ENCODE measurements at regions not wholly inside any gene's neighbourhood (a gene's known extent, or its start where the extent isn't known, plus 50 kb on each side); places are given as distances from the start of the nearest gene placed in this dataset.
A peak's percentile ranks its signal among the peaks of the same experiment; 100 is the strongest.
"Not testable (repeated sequence)": the region's sequence is repeated elsewhere in the genome, so short reads cannot be mapped to it uniquely, and the experiment has no call there.

DNA sequence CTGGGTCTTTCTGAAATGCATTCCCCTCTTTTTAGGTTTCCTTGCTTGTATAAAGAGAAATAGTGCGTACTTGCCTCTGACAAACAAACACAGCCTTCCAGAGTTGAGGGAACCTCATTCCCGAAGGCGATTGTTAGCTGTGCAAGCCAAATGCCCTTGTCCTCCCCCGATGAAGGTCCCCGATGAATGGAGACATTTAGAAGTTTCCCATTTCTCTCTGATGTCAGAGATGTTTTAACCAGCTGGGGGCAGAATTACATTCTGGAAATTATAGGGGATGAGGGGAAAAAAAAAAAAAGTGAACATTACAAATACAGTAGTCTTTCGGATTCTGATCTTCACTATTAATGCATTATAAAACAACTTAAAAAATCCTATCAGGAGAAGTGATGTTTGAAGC is 366.8 kb downstream of the VRK1 start:
- FAIRE-seq (no peak), DNase-seq (peak in 2 of 5 donors; percentile 12 to 25)

DNA sequence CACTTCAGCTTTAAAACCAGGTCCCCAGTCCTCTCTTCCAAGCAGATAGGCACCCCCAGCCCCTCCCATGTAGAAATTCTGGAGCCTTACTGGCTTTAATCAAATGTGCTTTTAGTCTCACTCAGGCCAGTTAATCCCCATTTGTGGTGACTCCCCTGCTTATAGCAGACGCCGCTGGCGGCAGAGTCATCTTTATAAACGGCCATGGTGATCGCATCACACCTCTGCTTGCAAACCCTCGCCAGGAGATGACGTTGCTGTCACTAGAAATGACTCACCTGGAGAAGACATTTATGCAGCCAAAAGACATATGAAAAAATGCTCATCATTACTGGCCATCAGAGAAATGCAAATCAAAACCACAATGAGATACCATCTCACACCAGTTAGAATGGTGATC is 369.3 kb downstream of the VRK1 start:
- Histone ChIP-seq H3K36me3 (ENCODE audit: control insufficient read depth in 2 of 3, insufficient read depth in 3 of 3, low read length in 3 of 3) (no peaks in the 10 kb centered on the region), H3K4me1 (ENCODE audit: control insufficient read depth in 2 of 3, insufficient read depth in 2 of 3, low read depth in 1 of 3, low read length in 3 of 3) (no peaks in the 10 kb centered on the region), H3K27me3 (ENCODE audit: control insufficient read depth, insufficient read depth, low read length) (no peaks in the 10 kb centered on the region), H3K9me3 (ENCODE audit: control insufficient read depth in 2 of 3, insufficient read depth in 1 of 3, low read length in 3 of 3) (no peaks in the 10 kb centered on the region), H3K4me3 (ENCODE audit: low read length in 3 of 3) (no peak overlapping the region), H3K9ac (ENCODE audit: low read length in 3 of 3) (no peak overlapping the region), H3K27ac (ENCODE audit: low read depth in 2 of 2, low read length in 2 of 2) (no peak overlapping the region)
- TF ChIP-seq, protein P1, sequence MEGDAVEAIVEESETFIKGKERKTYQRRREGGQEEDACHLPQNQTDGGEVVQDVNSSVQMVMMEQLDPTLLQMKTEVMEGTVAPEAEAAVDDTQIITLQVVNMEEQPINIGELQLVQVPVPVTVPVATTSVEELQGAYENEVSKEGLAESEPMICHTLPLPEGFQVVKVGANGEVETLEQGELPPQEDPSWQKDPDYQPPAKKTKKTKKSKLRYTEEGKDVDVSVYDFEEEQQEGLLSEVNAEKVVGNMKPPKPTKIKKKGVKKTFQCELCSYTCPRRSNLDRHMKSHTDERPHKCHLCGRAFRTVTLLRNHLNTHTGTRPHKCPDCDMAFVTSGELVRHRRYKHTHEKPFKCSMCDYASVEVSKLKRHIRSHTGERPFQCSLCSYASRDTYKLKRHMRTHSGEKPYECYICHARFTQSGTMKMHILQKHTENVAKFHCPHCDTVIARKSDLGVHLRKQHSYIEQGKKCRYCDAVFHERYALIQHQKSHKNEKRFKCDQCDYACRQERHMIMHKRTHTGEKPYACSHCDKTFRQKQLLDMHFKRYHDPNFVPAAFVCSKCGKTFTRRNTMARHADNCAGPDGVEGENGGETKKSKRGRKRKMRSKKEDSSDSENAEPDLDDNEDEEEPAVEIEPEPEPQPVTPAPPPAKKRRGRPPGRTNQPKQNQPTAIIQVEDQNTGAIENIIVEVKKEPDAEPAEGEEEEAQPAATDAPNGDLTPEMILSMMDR (IDR thresholded peaks at IDR 0.05; ENCODE audit: borderline replicate concordance, extremely low read depth, insufficient read depth) = no peak
- DNase-seq (no peak), FAIRE-seq (no peak)
- intact Hi-C loops (cut with DNase I) = no loop called here

More for the DNA sequence above, 366.8 kb downstream of the VRK1 start:
- H3K27me3 ChIP-seq (ENCODE audit: control insufficient read depth, insufficient read depth, low read length) = no peaks in the 10 kb centered on the region
- TF ChIP-seq, protein P1 (IDR thresholded peaks at IDR 0.05; ENCODE audit: borderline replicate concordance, extremely low read depth, insufficient read depth) = no peak
- H3K27ac ChIP-seq (ENCODE audit: low read depth in 2 of 2, low read length in 2 of 2) = no peak overlapping the region
- no peaks in the 10 kb centered on the region for H3K4me1 ChIP-seq (ENCODE audit: control insufficient read depth in 2 of 3, insufficient read depth in 2 of 3, low read depth in 1 of 3, low read length in 3 of 3)
- no peaks in the 10 kb centered on the region for H3K36me3 ChIP-seq (ENCODE audit: control insufficient read depth in 2 of 3, insufficient read depth in 3 of 3, low read length in 3 of 3)
- H3K4me3 ChIP-seq (ENCODE audit: low read length in 3 of 3) = no peak overlapping the region
- H3K9me3 ChIP-seq (ENCODE audit: control insufficient read depth in 2 of 3, insufficient read depth in 1 of 3, low read length in 3 of 3) = no peaks in the 10 kb centered on the region
- intact Hi-C loops (cut with DNase I) = no loop called here
- no peak overlapping the region for H3K9ac ChIP-seq (ENCODE audit: low read length in 3 of 3)

DNA sequence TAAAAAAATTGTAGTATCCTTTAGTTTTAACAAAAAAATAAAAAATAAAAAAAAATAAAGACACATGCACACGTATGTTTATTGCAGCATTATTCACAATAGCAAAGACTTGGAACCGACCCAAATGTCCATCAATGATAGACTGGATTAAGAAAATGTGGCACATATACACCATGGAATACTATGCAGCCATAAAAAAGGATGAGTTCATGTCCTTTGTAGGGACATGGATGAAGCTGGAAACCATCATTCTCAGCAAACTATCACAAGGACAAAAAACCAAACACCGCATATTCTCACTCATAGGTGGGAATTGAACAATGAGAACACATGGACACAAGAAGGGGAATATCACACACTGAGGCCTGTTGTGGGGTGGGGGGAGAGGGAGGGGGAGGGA is 370.4 kb downstream of the VRK1 start:
- H3K9ac ChIP-seq (ENCODE audit: low read length in 3 of 3); H3K27ac ChIP-seq (ENCODE audit: low read depth in 2 of 2, low read length in 2 of 2); H3K9me3 ChIP-seq (ENCODE audit: control insufficient read depth in 2 of 3, insufficient read depth in 1 of 3, low read length in 3 of 3); DNase-seq; H3K4me1 ChIP-seq (ENCODE audit: control insufficient read depth in 2 of 3, insufficient read depth in 2 of 3, low read depth in 1 of 3, low read length in 3 of 3); H3K36me3 ChIP-seq (ENCODE audit: control insufficient read depth in 2 of 3, insufficient read depth in 3 of 3, low read length in 3 of 3); H3K4me3 ChIP-seq (ENCODE audit: low read length in 3 of 3); FAIRE-seq; H3K27me3 ChIP-seq (ENCODE audit: control insufficient read depth, insufficient read depth, low read length); intact Hi-C loops (cut with DNase I): not testable (repeated sequence)

DNA sequence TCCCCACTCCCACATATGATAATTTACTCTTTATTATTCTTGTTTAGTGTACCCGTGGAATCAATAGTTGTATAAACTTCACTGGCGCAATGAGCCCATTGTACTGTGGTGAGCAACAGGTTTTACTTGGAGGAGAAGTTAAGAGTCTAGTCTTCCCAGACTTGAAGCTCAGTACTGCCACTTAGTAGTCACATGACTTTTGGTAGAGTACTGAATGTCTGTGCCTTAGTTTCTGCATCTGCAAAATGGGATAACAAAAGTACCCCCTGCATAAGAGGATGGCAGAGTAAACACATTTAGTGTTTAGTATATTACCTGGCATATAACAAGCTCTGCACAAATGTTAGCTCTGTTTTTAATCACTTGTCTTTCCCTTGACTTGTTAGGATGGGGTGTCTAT is 375.5 kb downstream of the VRK1 start:
- no peak overlapping the region for H3K27ac ChIP-seq (ENCODE audit: low read depth in 2 of 2, low read length in 2 of 2)
- FAIRE-seq (no peak), DNase-seq (no peak)
- no peak overlapping the region for H3K9ac ChIP-seq (ENCODE audit: low read length in 3 of 3)
- H3K4me3 ChIP-seq (ENCODE audit: low read length in 3 of 3) = no peak overlapping the region
- TF ChIP-seq, protein P1 (IDR thresholded peaks at IDR 0.05; ENCODE audit: borderline replicate concordance, extremely low read depth, insufficient read depth) = no peak
- intact Hi-C loops (cut with DNase I) = no loop called here
- H3K27me3 ChIP-seq (ENCODE audit: control insufficient read depth, insufficient read depth, low read length) = no peaks in the 10 kb centered on the region
- no peaks in the 10 kb centered on the region for H3K4me1 ChIP-seq (ENCODE audit: control insufficient read depth in 2 of 3, insufficient read depth in 2 of 3, low read depth in 1 of 3, low read length in 3 of 3)
- H3K36me3 ChIP-seq (ENCODE audit: control insufficient read depth in 2 of 3, insufficient read depth in 3 of 3, low read length in 3 of 3) = no peaks in the 10 kb centered on the region
- H3K9me3 ChIP-seq (ENCODE audit: control insufficient read depth in 2 of 3, insufficient read depth in 1 of 3, low read length in 3 of 3) = no peaks in the 10 kb centered on the region

Measured in kidney (tissue), 13 donors.